GM21737 (cell line): ENCODE measurements at regions not wholly inside any gene's neighbourhood (a gene's known extent, or its start where the extent isn't known, plus 50 kb on each side); places are given as distances from the start of the nearest gene placed in this dataset.

ENCODE experiments used
- ATAC-seq: cut with Tn5 transposase; IDR thresholded peaks from one replicate; pipeline ENCODE4 v1.9.1; 2021; ENCODE audit warnings: mild to moderate bottlenecking, moderate library complexity; ENCODE audit not compliant: unreplicated experiment

DNA sequence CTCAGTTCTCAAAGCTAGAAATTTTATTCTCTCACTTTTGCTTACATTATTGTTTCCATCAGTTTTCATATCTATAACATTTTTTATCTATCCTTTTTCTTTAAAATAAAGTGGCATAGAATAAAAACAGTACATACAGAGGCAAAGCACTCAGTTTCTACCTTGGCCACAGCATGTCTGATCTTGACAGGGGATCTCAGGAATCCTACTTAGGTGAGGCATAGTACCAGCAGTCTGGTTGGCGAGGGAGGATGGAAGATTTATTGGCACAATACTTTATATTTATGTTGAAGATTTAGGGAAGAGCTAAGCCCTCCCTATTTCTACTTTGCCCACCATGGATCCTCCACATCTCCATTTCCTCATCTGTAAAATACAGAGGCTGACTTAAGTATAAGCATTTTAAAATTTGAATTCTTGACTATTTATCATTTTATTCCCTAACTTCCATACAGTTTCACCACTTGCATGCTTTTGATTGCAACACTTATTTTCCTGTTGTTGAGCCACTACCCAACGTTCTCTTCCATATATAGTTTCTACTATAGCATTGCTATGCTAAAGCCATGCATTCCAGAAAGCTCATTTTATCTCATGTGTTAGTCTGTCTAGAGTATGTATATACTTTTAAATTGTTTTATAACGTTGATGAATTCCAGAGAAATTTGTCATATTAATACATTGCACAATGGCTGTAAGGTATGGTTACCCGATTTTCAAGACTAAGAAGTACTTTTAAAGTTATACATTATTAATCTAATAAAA, 506.7 kb downstream of the KCTD12 start:
- ATAC-seq: no peak

DNA sequence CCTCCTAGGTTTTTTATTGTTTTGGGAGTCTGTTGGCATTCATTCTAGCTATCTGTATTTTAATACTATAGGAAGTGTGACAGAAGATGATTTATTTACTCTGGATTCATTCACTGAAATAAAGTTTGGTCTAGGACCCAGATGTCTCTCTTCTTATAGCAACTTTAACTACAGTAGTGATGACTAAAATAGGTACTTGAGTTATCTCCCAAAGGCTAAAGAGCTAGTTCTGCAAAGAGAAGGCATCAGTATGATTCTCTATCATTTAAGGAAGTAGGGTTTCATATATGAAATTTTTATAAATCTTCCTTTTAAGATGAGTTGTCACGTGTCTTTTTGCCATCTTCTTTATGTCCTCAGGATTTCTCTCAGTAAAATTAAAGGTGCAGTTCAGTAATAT, 507.4 kb downstream of the KCTD12 start:
- no peak for ATAC-seq

DNA sequence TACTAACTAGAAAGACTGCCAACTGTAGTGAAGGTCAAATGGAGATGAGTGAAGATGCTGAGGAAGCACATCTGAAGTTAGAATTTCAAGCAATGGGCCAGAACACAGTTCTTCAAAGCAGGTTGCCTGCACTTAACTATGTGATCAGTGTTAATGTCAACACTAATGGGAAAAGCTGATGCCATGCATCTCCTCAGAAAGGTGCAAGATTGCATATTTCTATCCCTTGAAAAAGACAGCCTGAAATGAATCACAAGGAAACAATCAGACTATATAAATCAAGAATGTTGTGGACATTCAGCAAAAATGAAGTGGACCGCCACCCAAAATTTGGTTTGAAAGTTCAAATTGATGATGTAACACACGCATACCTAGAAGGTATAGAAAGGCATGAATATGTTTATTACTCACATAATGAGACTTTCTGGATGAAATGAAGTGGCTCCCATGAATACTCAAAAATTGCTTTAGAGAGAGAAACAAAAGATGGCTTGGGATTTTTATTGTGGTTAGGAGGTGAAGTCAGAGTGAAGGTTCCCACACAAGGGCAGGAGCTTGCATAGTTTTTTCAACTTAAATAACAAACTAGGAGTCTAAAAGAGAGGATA, 522.4 kb downstream of the KCTD12 start:
- no peak for ATAC-seq

DNA sequence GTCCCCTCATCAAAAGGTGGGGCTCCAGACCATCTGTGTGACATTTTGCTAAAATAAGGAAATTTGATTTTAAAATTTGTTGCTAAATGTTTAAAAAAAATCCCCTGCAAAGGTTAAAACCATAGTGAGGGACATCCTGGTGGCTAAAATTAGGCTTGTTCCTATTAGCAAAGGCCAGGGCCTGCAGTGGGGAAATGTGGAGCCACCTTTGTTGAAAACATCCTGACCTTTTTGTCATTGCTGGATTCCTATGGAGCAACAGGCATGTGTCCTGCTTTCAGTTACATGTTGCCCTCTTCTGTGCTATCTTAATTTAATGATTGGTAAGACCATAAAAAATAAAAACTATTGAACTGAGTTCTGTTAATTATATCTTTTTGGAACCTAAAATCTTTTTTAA, 524.3 kb downstream of the KCTD12 start:
- ATAC-seq: no peak

DNA sequence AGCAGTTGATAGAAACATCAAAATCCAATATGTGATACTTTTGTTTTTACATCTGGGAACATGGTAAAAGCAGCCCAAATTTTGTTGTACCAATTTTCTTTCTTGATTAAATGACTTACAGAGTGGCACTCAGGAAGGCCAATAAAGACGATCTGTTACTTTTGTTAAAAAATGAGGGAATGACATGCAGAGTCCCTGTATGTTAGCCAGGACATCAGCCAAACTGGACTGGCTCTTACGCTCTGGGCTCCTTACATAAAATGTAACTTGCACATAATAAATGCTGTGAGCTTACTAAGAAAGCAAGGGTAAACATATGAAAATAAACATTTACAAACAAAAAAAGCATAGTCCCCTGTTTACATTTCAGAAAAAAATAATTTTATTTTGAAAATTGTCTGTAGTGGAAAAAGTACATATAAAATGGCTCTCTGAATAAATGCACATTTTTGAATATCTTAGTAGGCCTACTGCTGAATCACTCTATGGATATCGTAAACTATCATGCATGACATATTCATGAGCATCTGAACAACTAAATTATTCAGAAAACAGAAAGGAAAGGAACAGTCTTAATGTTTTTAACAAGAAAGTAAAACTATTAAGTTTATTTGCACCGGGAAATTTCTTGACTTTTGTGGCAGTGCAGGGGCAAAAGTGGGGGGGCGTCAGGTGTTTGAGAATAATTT, 534.5 kb downstream of the KCTD12 start:
- no peak for ATAC-seq

DNA sequence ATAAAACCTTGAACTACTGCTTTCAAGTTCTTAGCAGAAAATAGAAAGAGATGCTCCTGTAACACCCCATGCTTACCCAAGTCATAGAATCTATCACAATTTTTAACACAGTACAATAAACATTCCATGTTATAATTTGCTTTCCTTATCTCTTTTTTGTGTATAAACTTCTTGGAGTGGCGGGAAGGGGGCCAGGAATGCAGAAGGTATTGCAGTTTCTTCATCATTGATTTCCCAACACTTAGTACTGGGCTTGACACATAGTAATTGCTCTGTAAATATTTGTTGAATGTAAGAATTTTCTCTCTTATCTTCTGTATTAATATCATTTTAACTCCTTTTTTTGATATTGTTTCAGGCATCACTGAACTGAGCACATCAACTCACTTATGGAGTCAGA, 535.8 kb downstream of the KCTD12 start:
- no peak for ATAC-seq

DNA sequence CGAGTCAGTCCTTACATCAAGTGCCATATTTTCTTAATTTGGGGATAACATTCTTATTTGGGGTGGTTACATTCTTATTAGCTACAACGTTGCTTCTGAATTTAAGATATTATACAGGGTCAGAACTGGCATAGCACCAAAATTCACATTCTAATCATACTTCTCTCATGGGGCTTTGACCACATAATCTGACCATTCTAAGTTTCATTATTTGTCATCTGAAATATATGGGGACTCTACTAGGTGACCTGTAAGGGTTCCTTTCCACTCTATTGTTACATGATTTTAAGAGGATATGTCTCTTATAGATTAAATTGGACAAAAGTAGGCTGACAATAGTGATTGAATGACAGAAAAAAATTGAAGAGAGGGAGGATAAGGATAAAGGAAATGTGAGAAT, 536.5 kb downstream of the KCTD12 start:
- ATAC-seq: no peak

DNA sequence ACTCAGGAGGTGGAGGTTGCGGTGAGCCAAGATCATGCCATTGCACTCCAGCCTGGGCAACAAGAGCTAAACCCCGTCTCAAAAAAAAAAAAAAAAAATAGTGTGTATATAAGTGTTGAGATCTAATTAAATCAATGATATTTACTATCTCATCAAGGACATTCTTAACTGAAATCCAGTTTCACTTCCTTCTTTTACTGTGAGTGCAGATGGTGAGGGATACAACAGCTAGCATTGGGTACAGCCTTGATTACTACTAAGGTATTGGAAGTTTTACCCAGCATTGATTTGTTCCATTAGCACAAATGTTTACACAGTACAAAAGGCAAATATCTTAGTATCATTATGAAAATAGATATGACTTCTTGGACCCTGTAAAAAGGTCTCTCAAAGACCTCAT, 546.6 kb downstream of the KCTD12 start:
- no peak for ATAC-seq

DNA sequence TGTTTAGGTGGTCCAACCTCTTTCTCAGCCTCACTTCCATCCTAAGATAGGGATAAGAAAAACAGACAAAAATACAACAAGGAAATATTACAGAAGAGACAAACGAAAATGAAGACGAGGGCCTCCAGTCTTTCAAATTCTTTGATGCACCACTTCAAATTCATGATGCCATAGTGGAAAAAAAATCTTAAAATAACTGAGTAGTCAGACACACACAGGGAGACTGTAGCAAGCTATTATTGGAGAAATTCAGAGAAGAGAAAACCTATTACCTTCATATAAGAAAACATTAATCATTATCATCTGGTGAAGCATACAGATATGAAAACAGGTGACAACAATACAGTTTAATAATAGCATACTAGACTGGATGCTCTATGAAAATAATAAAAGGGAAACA, 548.2 kb downstream of the KCTD12 start:
- no peak for ATAC-seq

DNA sequence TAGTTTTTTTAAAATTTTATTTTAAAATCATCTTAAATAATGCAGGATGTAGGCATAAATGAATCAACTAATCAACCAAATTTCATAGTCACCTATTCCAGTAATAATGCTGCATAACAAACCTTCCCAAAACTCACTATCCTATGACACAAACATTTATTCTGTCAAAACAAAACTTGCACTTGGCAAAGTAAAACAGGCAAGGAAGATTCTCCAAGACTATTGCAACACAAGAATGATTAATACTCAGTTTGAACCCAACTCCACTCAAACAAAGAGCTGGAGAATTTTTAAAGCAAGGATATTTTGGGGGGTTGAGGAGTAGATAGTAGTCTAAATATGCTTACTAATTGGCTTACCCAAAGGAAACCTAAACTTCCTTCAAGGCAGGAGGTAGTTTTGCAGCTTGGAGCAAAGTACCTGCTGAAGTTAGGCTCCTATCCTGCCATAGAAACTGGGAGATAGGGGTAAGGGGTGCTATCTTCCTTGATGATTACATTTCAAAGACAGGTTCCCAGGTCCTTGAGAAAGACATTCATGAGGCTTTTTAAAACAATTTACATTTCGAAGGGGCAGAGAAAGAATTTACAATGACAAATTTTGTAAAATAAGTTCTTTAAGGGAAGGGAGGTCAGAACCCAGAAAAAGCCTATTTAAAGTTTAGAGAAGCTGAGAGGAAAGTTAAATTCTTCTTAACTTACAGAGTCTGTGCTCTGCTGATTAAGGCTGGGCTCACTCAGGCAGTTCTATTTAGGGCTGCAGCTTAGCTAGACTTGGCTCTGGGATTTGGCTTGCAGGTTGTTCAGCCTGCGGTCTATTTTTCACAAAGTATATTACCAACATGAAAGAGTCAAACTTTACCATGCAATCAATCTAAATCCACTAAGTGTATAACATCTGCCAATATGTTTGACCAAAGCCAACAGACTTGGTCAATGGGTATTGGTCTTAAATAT, 549.0 kb downstream of the KCTD12 start:
- no peak for ATAC-seq

DNA sequence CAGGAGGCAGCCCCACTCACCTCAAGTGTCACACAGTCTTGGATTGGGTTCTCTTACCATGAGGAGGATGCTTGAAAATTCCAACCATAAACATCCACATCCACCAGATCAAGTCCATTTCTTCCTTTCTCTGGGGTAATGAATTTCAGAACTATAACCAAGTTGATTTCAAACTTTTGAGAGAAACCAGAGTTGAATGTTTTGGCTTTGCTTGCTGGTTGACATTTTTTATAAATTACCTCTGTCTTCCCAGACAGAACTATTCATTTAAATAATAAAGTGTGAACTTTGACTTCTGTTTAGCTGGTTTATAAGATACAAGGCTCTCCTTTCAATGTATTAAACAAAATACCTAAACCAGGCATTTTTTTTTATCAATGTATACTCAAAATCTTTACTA, 550.7 kb downstream of the KCTD12 start:
- ATAC-seq: no peak

DNA sequence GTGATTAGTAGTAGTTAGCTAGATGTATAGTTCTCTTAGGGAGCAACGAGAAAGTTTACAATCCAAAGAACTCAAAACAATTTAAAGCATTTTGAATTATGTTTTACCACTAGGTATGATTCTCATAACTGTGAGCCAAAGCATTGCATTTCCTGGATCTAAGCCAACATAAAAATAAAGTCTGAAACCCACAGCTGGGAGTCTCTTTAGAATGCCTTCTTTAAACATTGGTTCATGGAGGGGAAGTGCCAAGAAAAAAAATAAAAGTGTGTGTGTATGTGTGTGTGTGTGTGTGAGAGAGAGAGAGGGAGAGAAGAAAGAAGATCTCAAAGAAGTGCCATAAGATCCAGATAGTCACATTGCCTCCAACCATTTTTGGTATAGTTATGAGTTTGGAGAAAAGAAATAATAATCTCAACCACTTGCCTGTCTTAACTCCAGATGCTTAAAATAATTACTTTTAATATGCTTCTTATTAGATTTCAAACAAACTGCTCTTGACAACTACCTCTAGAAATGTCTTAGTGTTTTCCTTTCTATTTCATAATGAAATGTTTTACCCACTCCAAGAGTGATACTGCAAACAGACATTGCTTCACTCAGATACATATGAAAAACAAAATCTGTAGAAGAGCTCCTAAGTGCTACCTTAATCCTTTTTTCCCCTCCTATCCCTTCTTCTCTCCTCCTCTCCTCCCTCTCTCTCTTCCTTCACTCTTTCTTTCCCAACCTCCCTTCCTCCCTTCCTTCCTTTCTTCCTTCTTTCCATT, 554.1 kb downstream of the KCTD12 start:
- ATAC-seq: no peak

DNA sequence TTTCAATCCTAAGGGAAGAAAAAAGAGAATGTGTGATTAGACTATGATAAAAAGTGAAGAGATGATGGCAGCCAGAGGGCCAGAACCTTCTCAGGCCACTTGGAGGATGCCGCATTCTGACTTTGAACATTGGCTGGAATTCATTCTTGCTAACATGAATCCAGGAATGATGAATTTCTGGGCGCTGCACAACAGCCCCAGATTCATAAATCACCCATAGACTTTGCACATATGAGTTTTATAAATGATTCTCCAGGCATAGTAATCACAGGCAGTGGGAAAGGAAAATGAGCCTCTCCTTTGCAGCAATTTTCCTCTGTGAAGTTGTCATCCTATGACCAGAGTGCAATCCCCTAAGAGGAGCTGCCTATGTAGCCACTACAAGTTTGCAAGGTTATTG, 555.4 kb downstream of the KCTD12 start:
- no peak for ATAC-seq

DNA sequence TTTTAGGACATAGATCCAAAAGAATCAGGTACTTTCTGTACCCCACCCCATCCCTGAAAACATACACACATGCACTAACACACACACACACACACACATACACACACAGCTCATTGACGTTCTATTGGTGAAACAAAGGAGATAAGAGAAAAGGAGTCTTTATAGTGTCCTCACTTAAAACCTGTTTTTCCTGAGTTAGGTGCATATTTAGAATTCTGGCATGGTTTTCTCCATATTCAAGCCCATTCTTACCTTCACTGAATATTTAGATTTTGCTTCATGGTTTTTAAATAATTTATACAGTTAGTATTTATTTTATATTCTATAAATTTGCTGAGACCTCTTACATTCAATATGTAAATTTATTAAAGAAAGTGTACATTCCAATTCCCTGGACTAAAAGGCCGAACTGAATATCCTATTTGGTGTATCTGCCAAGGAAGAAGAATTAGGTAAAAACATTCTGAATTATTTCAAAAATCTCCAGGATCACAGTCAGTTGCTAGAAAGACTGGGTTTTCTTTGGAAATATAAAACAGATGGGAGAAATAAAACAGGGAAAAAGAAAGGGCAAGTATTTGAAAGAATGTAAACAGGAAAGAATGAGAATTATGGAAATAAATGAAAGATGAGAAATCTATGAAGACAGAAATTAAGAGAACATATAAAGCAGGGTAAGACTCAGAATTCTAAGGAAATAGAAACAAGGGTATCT, 556.2 kb downstream of the KCTD12 start:
- ATAC-seq: no peak

DNA sequence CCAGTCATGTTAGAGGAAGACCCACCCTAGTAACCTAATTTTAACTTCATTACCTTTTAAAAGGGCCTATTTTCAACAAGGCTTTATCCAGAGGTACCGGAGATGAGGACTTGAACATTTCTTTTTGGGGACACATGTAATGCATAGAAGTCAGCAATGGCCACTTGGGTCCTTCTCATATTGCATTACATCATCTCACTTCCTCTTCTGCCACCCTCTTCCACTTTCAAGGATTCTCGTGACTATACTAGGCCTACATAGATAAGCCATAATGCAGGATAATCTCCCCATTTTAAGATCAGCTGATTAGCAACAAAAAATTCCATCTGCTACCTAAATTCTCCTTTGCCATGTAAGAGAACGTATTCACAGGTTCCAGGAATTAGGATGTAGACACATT, 557.2 kb downstream of the KCTD12 start:
- no peak for ATAC-seq

DNA sequence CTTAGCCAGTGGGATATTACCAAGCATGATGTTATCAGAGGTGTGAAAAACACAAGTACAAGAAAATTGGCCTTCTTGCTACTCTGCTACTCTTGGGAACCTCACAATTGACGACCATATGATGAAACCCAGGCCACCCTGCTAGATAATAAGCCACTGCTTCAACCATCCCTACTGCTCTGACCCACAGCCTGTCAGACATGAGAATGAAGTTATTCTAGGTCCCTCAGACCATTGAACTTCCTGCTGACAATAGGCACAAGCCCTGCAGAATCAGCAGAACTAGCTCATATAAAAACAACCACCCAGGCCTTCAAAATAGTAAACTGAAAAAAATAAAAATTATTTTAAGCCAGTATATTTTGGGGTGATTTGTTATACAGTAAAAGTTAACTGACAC, 559.9 kb downstream of the KCTD12 start:
- no peak for ATAC-seq

DNA sequence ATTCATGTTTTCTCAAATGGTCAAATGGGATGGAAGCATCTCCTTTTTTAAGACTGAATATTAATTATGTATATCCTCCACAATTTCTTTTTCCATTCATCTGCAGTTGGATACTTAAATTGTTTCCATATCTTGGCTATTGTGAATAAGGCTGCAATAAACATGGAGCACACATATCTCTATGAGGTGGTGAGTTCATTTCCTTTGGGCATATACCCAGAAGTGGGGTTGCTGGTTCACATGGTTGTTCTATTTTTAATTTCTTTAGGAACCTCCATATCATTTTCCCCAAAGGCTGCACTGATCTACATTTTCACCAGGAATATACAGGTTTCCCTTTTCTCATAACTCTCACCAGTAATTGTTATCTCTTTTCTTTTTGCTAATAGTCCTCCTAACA, 566.3 kb downstream of the KCTD12 start:
- ATAC-seq: no peak

DNA sequence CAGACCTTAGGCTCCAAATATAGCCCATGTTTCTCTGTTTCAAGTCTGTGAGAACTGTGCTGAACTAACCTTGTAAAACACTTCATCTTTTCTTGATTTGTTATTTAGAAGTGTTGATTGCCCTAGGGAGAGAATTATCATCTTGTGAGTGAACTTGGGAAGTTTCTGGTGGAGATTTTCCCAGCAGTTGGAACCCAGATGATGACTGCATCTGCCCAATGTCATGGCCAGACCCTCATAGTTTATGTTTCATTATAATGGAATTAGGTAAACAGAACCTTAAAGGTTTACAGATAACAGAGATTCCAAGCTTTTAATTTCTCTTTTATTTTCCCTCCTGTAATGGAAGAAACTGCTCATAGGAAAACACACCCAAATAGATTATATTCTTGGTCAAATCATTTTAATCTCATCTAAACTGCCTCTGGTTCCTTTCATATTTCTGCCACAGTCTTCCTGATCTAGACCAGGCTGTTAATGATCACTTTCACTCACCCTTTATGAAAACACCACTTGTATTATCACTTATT, 569.1 kb downstream of the KCTD12 start:
- no peak for ATAC-seq

DNA sequence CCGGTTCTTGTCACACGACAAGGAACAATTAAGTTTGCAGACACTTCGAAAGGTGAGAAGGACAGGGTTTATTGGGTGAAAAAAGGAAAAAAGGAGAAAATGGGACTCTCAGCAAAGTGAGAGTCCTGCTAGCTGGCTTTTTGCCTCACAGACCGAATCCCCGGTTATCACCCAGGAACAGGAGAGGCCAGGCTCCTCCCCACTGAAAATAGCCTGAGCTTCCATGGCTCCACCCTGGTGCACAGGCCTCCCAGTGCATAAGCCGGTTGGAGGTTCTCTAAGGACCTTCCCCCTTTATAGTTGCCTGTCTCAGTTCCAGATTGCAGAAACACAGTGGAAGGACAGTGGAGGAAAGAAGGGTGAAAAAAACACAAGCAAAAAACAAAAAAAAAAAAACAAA, 571.7 kb downstream of the KCTD12 start:
- ATAC-seq: no peak

DNA sequence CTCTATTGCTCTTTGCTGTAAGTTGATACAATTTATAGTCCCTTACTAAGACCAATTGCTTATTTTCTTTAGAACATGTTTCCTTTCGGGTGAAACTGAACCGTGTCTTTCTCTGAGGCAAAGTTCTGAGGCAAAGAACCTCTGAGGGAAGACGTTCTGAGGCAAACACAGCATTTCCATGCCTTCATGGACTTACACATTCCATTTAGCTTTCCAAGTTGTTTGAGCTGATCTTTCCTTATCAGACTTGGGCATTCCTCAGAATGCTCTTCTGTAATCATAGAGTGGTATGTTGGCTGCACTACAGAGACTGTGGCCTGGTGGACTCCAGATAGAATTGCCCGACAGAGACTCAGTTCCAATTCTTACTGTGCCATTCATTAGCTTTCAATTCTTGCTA, 579.1 kb downstream of the KCTD12 start:
- no peak for ATAC-seq
